H54 (cell line): ENCODE measurements at regions not wholly inside any gene's neighbourhood (a gene's known extent, or its start where the extent isn't known, plus 50 kb on each side); places are given as distances from the start of the nearest gene placed in this dataset.

Source experiments
- DNase-seq: peaks from one replicate; pipeline ENCODE4 v3.0.0; 2011; ENCODE audit warnings: low spot score, mixed read lengths; ENCODE audit not compliant: insufficient read length
- FAIRE-seq: peaks from 3 replicates; lab custom pipeline; 2011; peaks lifted over from hg19 to GRCh38; lab: Jason Lieb, UNC
- POLR2A ChIP-seq: IDR thresholded peaks from 2 replicates; pipeline ENCODE4 v1.6.1; 2011; ENCODE audit warnings: low read depth, mild to moderate bottlenecking, low read length

GRCh38 chr3:31345581-31345980 lies 187.1 kb upstream of the STT3B start:
- no peak for DNase-seq
- FAIRE-seq: no peak
- TF ChIP-seq POLR2A: no peak

- TF ChIP-seq POLR2A: no peak
- DNase-seq (no peak), FAIRE-seq (no peak)
These were observed 186.2 kb upstream of the STT3B start for GRCh38 chr3:31346542-31346979.

- DNase-seq (no peak), FAIRE-seq (no peak)
- TF ChIP-seq POLR2A: no peak
These were observed 183.6 kb upstream of the STT3B start for GRCh38 chr3:31349001-31349748.

GRCh38 chr3:31350307-31350706 lies 182.4 kb upstream of the STT3B start:
- DNase-seq: no peak
- FAIRE-seq: no peak
- TF ChIP-seq POLR2A: no peak

- DNase-seq (no peak), FAIRE-seq (no peak)
- no peak for TF ChIP-seq POLR2A
These were observed 180.4 kb upstream of the STT3B start for GRCh38 chr3:31352331-31352730.

- FAIRE-seq (no peak), DNase-seq (no peak)
- no peak for TF ChIP-seq POLR2A
These were observed 179.6 kb upstream of the STT3B start for GRCh38 chr3:31353166-31353565.

GRCh38 chr3:31354373-31354772 lies 178.4 kb upstream of the STT3B start:
- DNase-seq (no peak), FAIRE-seq (no peak)
- TF ChIP-seq POLR2A: no peak

DNA sequence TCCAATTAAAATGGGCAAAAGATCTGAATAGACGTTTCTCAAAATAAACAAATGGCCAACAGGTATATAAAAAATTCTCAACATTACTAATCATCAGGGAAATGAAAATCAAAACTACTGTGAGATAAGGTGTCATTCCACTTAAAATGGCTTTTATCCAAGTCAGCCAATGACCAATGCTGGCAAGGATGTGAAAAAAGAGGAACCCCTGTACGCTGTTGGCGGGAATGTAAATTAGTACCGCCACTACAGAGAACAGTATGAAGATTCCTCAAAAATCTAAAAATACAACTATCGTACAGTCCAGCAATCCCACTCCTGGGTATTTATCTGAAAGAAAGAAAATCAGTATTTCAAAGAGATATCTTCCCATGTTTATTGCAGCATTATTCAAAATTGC lies 176.9 kb upstream of the STT3B start:
- no peak for FAIRE-seq
- DNase-seq: no peak
- TF ChIP-seq POLR2A: no peak

GRCh38 chr3:31356941-31357340 lies 175.8 kb upstream of the STT3B start:
- DNase-seq (no peak), FAIRE-seq (no peak)
- no peak for TF ChIP-seq POLR2A

DNA sequence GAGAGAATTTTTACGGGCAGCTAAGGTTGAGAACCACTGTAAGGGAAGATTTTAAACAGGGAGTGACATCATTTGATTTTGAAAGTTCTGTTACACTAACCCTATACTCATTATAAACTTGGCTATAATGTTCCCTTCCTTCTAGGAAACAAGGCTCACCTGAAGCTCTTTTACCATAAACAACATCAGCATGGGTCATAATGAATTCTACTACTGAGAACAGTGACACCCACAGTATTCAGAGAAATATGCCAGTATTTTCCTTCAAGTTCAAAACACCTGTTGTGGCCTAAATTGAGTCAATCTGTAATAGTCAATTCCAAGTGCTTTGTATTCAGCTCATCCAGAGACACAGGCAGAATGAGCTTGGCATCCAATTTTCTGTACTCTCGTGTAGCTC lies 175.3 kb upstream of the STT3B start:
- no peak for FAIRE-seq
- TF ChIP-seq POLR2A: no peak
- no peak for DNase-seq

GRCh38 chr3:31358473-31359070 lies 174.2 kb upstream of the STT3B start:
- DNase-seq (no peak), FAIRE-seq (no peak)
- no peak for TF ChIP-seq POLR2A

DNA sequence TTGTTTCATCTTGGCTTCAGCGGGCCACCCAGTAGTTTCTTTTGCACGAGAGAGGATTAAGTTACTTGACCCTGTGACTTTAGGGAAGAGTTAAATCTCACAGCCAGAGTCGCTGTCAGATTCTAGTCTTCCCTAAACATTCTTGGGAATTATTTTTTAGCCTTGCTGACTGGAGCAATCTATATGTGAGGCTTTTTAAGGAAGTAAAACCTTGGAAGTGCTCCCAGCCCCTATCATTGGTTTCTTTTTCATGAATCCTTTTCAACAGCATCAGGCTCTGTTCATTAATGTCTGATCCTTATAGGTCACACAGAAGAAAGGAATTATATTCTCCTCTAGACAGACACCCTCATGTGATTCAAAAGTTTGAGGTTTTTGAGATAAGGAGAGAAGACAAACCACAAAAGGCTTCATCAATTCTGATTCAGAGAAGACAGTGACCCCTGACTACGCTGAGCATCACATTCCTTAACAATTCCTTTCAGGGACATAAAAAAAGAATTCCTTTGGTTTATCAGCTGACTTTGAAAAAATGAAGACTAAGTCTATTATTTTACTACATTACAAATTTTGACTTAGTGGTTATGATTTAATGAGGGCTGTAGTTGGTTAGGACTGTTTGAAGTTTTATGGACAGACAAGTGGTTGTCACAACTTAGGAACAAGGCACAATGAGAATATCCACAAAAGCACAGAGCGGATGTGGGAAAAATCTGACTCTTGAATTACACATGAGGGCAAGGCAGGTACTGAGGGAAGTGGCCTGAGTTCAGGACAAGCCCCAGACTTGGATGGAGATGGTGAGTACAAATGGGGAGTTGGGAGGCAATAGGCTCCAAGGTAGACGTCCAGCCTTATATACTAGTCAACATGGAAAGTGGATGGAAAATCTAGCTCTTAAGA lies 171.1 kb upstream of the STT3B start:
- no peak for DNase-seq
- no peak for FAIRE-seq
- TF ChIP-seq POLR2A: no peak

DNA sequence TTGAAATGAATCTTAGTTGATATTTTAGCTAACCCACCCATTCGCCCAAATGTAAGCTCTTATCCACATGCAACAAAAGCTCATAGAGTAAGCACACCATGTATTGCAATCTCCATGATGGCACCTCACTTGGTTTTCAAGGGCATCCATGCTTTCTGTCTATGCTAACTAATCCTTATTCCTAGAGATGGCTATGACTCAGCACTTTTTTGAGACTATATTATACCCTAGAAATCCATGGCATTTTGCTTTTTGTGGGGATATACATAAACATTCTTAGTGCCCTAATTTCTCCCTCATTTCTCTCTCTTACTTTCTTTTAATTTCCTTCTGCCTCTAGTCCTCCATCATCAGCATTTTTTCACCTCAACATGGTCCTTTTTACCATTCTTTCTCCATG lies 168.5 kb upstream of the STT3B start:
- no peak for TF ChIP-seq POLR2A

DNA sequence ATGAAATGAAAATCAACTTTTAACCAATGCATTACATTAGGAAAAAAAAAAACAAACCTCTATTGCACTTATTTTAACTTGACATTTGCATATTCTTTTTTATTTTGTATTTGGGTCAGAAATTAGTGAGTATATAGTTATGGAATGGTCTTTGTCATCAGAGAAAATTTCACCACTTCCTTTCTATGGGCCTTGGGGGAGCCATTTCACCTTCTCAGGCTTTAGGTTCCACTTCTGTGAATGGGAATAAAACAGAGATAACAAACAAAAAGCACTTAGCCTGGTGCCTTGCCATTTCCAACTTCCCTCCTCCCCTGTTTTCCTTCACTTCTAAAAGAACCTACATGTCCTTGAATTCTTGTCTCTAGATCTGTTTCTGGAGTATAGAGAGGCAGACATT lies 168.0 kb upstream of the STT3B start:
- DNase-seq: no peak
- no peak for TF ChIP-seq POLR2A
- peak; percentile 36 for FAIRE-seq

More for the DNA sequence above, 168.5 kb upstream of the STT3B start:
- DNase-seq (no peak), FAIRE-seq (no peak)
